ENCODE measurements at regions not wholly inside any gene's neighbourhood (a gene's known extent, or its start where the extent isn't known, plus 50 kb on each side); places are given as distances from the start of the nearest gene placed in this dataset.

DNA sequence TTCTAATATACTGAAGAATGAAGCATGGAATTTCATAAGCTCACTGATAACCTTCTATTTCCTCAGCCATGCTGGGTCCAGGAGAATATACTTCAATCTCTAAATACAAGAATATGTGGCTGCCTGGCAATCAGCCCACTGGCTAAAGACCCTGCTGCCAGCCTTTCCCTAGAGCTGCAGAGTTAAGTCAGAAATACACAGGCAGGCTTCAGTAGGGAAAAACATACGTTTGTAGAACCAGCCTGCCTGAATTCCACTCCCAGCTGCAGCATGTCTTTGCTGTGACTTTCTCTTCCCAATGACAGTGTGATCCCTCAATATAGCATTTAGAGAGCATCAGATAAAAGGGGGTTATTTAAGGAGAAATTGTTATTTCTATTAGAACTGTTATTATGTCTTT, 289.1 kb downstream of the PCDH19 start:
- ATAC-seq (no peak), DNase-seq (no peak)
- intact Hi-C loops (cut with DNase I; ENCODE audit: low total_unique reads), result no loop called here
- H3K36me3 ChIP-seq, result no peaks in the 10 kb centered on the region
- no peaks in the 10 kb centered on the region for H3K4me1 ChIP-seq
- peaks cover 0 to 3% (median 0%) of the 10 kb centered on the region in 3 donors for H3K27me3 ChIP-seq
- TF ChIP-seq CTCF (IDR thresholded peaks at IDR 0.05 in 4 of 5, conservative IDR thresholded peaks at IDR 0.05 in 1 of 5), result no peak
- TF ChIP-seq POLR2A (IDR thresholded peaks at IDR 0.05), result no peak
- in situ Hi-C loops (cut with MboI; ENCODE audit: low sequenced_read_pairs in 4 of 4), result loop anchor here in 1 of 4 donors (25.0 kb wide), 1 partner anchor 109 kb away; no protein-coding TSS in a partner anchor
- no peaks in the 10 kb centered on the region for H3K9me3 ChIP-seq
- H3K4me3 ChIP-seq, result no peak overlapping the region
- no peak overlapping the region for H3K27ac ChIP-seq

DNA sequence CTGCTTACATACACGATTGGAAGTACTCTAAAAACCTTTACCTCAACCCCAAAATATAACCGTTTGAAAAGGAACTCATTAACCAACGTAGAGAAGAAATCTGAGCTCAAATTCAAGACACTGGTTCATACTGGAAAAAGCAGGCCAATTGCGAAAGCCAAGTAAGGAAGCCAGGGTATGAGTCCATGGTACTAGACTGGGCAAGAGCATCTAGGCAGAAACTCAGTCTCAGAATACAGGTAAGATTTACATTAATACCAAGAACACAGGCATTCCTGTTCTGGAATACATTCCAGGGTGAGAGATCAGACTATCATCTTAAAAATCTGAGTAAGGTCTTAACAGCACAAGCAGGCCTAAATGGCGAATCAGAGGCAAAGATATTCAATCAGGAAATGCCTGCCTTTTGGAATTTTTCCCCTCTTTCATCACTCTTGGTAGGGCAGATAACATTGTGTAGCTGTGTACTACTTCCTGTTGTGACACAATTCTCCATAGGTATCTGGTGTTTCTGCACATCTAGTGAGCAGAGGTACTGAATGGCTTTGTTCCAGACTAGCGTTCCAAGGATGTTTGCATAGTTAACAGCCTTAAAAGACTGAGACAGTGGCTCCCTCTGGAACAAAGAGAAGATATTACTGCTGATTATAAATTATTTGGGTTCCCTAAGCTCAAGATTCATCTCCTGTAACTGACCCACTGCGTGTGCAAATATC, 311.3 kb downstream of the PCDH19 start:
- TF ChIP-seq POLR2A (IDR thresholded peaks at IDR 0.05) (no peak), CTCF (IDR thresholded peaks at IDR 0.05 in 4 of 5, conservative IDR thresholded peaks at IDR 0.05 in 1 of 5) (no peak)

GRCh38 chrX:100090931-100091330, 319.1 kb downstream of the PCDH19 start:
- in situ Hi-C loops (cut with MboI; ENCODE audit: low sequenced_read_pairs in 4 of 4) (no loop called here), intact Hi-C loops (cut with DNase I; ENCODE audit: low total_unique reads) (no loop called here)
- H3K27me3 ChIP-seq, result no peaks in the 10 kb centered on the region
- H3K27ac ChIP-seq, result no peak overlapping the region
- H3K4me3 ChIP-seq, result no peak overlapping the region
- TF ChIP-seq POLR2A (IDR thresholded peaks at IDR 0.05) (no peak), CTCF (IDR thresholded peaks at IDR 0.05 in 4 of 5, conservative IDR thresholded peaks at IDR 0.05 in 1 of 5) (no peak)
- DNase-seq (no peak), ATAC-seq (no peak)
- no peaks in the 10 kb centered on the region for H3K9me3 ChIP-seq
- H3K4me1 ChIP-seq, result no peaks in the 10 kb centered on the region
- no peaks in the 10 kb centered on the region for H3K36me3 ChIP-seq

More for the DNA sequence above, 311.3 kb downstream of the PCDH19 start:
- intact Hi-C loops (cut with DNase I; ENCODE audit: low total_unique reads) (no loop called here), in situ Hi-C loops (cut with MboI; ENCODE audit: low sequenced_read_pairs in 4 of 4) (no loop called here)
- H3K9me3 ChIP-seq, result no peaks in the 10 kb centered on the region
- no peak overlapping the region for H3K27ac ChIP-seq
- no peak for ATAC-seq
- no peak for DNase-seq
- H3K27me3 ChIP-seq, result no peaks in the 10 kb centered on the region
- H3K4me1 ChIP-seq, result no peaks in the 10 kb centered on the region
- no peaks in the 10 kb centered on the region for H3K36me3 ChIP-seq
- no peak overlapping the region for H3K4me3 ChIP-seq

- TF ChIP-seq CTCF (IDR thresholded peaks at IDR 0.05 in 4 of 5, conservative IDR thresholded peaks at IDR 0.05 in 1 of 5) (no peak), POLR2A (IDR thresholded peaks at IDR 0.05) (no peak)
- Histone ChIP-seq H3K27me3 (no peaks in the 10 kb centered on the region), H3K36me3 (no peaks in the 10 kb centered on the region), H3K9me3 (no peaks in the 10 kb centered on the region), H3K27ac (no peak overlapping the region), H3K4me3 (no peak overlapping the region), H3K4me1 (no peaks in the 10 kb centered on the region)
- DNase-seq (no peak), ATAC-seq (no peak)
- intact Hi-C loops (cut with DNase I; ENCODE audit: low total_unique reads) (no loop called here), in situ Hi-C loops (cut with MboI; ENCODE audit: low sequenced_read_pairs in 4 of 4) (no loop called here)
Observed at GRCh38 chrX:100089724-100090123, 320.3 kb downstream of the PCDH19 start.

- ATAC-seq, result no peak
- in situ Hi-C loops (cut with MboI; ENCODE audit: low sequenced_read_pairs in 4 of 4) (no loop called here), intact Hi-C loops (cut with DNase I; ENCODE audit: low total_unique reads) (no loop called here)
- no peak for DNase-seq
- Histone ChIP-seq H3K36me3 (no peaks in the 10 kb centered on the region), H3K27me3 (no peaks in the 10 kb centered on the region), H3K9me3 (no peaks in the 10 kb centered on the region), H3K27ac (no peak overlapping the region), H3K4me3 (no peak overlapping the region), H3K4me1 (no peaks in the 10 kb centered on the region)
- TF ChIP-seq CTCF (IDR thresholded peaks at IDR 0.05 in 4 of 5, conservative IDR thresholded peaks at IDR 0.05 in 1 of 5) (no peak), POLR2A (IDR thresholded peaks at IDR 0.05) (no peak)
Observed at GRCh38 chrX:100085846-100086245, 324.2 kb downstream of the PCDH19 start.
